Lower lobe of right lung (tissue), 2 donors: ENCODE measurements at regions not wholly inside any gene's neighbourhood (a gene's known extent, or its start where the extent isn't known, plus 50 kb on each side); places are given as distances from the start of the nearest gene placed in this dataset.

Source experiments
- ATAC-seq, 2 donors: fragments of 200-7000 bp; cut with Tn5 transposase; one replicate each; pipeline ENCODE4 v1.9.1; 2020 to 2022; ENCODE audit warnings: mild to moderate bottlenecking in 2 of 2, moderate library complexity in 2 of 2
- DNase-seq: peaks from one replicate; pipeline ENCODE4 v3.0.0-alpha.2; 2020
- H3K27ac ChIP-seq: fragments of 200-600 bp; one replicate; pipeline ENCODE4 v1.8.0; 2022
- H3K27me3 ChIP-seq: fragments of 200-600 bp; one replicate; pipeline ENCODE4 v1.8.0; 2022; ENCODE audit warnings: low read depth
- H3K36me3 ChIP-seq: fragments of 200-600 bp; one replicate; pipeline ENCODE4 v1.8.0; 2022; ENCODE audit warnings: mild to moderate bottlenecking
- H3K4me1 ChIP-seq: fragments of 200-600 bp; one replicate; pipeline ENCODE4 v1.8.0; 2022
- H3K4me3 ChIP-seq: fragments of 200-600 bp; one replicate; pipeline ENCODE4 v1.8.0; 2022; ENCODE audit warnings: mild to moderate bottlenecking
- H3K9me3 ChIP-seq: fragments of 200-600 bp; one replicate; pipeline ENCODE4 v1.8.0; 2022
- intact Hi-C: fragments of 100-400 bp; cut with DNase I; formaldehyde crosslinking; loops from one replicate; pipeline ENCODE4 v1.11.0; 2022
- TF ChIP-seq, protein P1 (sequence below): fragments of 200-600 bp; IDR thresholded peaks from one replicate; pipeline ENCODE4 v1.8.0; 2022; ENCODE audit warnings: antibody characterized with exemption, mild to moderate bottlenecking
- donor health status: DM: no; HTN: yes; CAD: no; lungs with severe emphysema.

GRCh38 chr6:54730767-54731630 is 115.6 kb upstream of the FAM83B start:
- ATAC-seq (no peak), DNase-seq (no peak)
- H3K4me1 ChIP-seq = no peaks in the 10 kb centered on the region
- no peaks in the 10 kb centered on the region for H3K36me3 ChIP-seq
- H3K9me3 ChIP-seq = no peaks in the 10 kb centered on the region
- TF ChIP-seq, protein P1, sequence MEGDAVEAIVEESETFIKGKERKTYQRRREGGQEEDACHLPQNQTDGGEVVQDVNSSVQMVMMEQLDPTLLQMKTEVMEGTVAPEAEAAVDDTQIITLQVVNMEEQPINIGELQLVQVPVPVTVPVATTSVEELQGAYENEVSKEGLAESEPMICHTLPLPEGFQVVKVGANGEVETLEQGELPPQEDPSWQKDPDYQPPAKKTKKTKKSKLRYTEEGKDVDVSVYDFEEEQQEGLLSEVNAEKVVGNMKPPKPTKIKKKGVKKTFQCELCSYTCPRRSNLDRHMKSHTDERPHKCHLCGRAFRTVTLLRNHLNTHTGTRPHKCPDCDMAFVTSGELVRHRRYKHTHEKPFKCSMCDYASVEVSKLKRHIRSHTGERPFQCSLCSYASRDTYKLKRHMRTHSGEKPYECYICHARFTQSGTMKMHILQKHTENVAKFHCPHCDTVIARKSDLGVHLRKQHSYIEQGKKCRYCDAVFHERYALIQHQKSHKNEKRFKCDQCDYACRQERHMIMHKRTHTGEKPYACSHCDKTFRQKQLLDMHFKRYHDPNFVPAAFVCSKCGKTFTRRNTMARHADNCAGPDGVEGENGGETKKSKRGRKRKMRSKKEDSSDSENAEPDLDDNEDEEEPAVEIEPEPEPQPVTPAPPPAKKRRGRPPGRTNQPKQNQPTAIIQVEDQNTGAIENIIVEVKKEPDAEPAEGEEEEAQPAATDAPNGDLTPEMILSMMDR = no peak
- no peaks in the 10 kb centered on the region for H3K27me3 ChIP-seq
- intact Hi-C loops = no loop called here
- no peak overlapping the region for H3K4me3 ChIP-seq
- H3K27ac ChIP-seq = no peak overlapping the region

DNA sequence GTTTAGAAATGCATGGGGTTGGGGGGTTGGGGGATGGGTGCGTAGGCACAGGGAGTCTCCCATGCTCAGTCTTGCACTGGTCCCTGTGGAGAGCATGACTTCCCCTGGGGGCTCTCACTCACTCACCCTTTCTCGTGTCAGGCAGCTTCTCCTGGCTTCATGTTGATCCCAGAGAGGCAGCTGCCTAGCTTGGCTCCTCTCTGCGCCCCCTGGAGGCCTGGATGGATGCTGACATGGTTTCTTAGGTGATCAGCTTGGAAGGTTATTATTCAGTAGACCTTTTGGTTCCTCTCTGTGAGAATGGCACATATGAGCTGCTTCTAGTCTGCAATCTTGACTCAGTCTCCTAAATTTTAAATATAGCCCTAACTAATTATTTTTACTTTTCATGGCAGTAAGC is 109.3 kb upstream of the FAM83B start:
- Histone ChIP-seq H3K36me3 (no peaks in the 10 kb centered on the region), H3K27ac (no peak overlapping the region), H3K9me3 (no peaks in the 10 kb centered on the region), H3K27me3 (no peaks in the 10 kb centered on the region), H3K4me1 (no peaks in the 10 kb centered on the region), H3K4me3 (no peak overlapping the region)
- intact Hi-C loops = no loop called here
- TF ChIP-seq, protein P1 = no peak
- DNase-seq = no peak
- ATAC-seq = no peak

DNA sequence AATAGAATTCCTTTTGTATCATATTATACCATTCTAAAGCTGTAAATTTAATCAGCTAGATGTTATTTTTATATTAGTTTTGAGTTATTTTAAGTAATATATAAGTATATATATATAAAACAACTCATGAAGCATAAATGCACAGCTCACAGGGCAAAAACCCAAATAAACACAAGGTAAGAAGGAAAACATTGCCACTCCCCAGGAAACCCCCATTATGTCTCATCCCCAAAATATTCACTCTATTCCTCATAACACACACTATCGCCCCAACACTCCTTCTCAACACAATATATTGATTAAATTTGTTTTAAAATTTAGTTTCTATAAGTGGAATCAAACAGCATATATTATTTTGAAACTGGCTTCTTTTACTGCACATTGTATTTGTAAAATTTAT is 98.6 kb upstream of the FAM83B start:
- intact Hi-C loops = no loop called here
- no peak for DNase-seq
- Histone ChIP-seq H3K4me1 (no peaks in the 10 kb centered on the region), H3K9me3 (peaks cover 8% of the 10 kb centered on the region), H3K36me3 (no peaks in the 10 kb centered on the region), H3K4me3 (no peak overlapping the region), H3K27ac (no peak overlapping the region), H3K27me3 (no peaks in the 10 kb centered on the region)
- no peak for ATAC-seq
- TF ChIP-seq, protein P1 = no peak

GRCh38 chr6:54754406-54754805 is 92.2 kb upstream of the FAM83B start:
- no peaks in the 10 kb centered on the region for H3K27me3 ChIP-seq
- intact Hi-C loops = no loop called here

GRCh38 chr6:54758340-54758739 is 88.2 kb upstream of the FAM83B start:
- intact Hi-C loops = no loop called here

More at GRCh38 chr6:54754406-54754805, 92.2 kb upstream of the FAM83B start:
- no peak for DNase-seq
- Histone ChIP-seq H3K9me3 (no peaks in the 10 kb centered on the region), H3K36me3 (no peaks in the 10 kb centered on the region), H3K4me3 (no peak overlapping the region), H3K4me1 (no peaks in the 10 kb centered on the region), H3K27ac (no peak overlapping the region)
- TF ChIP-seq, protein P1 = no peak
- no peak for ATAC-seq

More at GRCh38 chr6:54758340-54758739, 88.2 kb upstream of the FAM83B start:
- no peak overlapping the region for H3K27ac ChIP-seq
- no peaks in the 10 kb centered on the region for H3K9me3 ChIP-seq
- H3K4me3 ChIP-seq = no peak overlapping the region
- ATAC-seq = no peak
- no peak for DNase-seq
- no peaks in the 10 kb centered on the region for H3K27me3 ChIP-seq
- TF ChIP-seq, protein P1 = no peak
- no peaks in the 10 kb centered on the region for H3K4me1 ChIP-seq
- H3K36me3 ChIP-seq = no peaks in the 10 kb centered on the region
